ENCODE measurements at regions not wholly inside any gene's neighbourhood (a gene's known extent, or its start where the extent isn't known, plus 50 kb on each side); places are given as distances from the start of the nearest gene placed in this dataset.

DNA sequence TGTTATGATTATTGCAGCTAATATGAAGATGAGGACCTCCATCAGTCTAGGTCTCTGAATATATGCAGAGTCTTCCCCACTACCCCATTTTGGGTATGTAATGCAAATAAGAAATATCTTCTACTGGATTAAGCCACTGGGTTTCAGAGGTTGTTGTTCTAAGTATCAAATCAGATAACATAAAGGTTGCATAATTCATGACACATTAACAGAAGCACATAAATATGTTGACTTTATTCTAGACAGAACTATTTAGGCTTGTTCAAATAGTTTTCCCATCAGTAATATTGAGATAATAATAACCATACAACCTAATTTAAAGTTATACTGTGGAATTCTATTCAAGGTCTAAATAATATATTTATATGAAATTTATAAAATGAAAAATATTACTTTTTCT lies 157.1 kb downstream of the ETV1 start:
- Histone ChIP-seq H3K4me1 (ENCODE audit: control insufficient read depth in 4 of 4, insufficient read depth in 4 of 4, low read length in 3 of 4) (no peaks in the 10 kb centered on the region), H3K36me3 (ENCODE audit: control insufficient read depth in 4 of 4, insufficient read depth in 3 of 4, low read depth in 1 of 4, low read length in 3 of 4) (no peaks in the 10 kb centered on the region), H3K4me3 (ENCODE audit: low read depth in 1 of 3, low read length in 3 of 3) (no peak overlapping the region), H3K27me3 (ENCODE audit: control insufficient read depth in 4 of 4, insufficient read depth in 4 of 4, low read length in 3 of 4) (no peaks in the 10 kb centered on the region), H3K9ac (ENCODE audit: low read depth in 1 of 2, low read length in 2 of 2) (no peak overlapping the region), H3K9me3 (ENCODE audit: control insufficient read depth in 4 of 4, low read length in 3 of 4) (no peaks in the 10 kb centered on the region), H3K27ac (ENCODE audit: low read depth in 1 of 2, low read length in 2 of 2) (no peak overlapping the region)
- no peak for DNase-seq (ENCODE audit: low spot score)
- TF ChIP-seq HNF4A (conservative IDR thresholded peaks at IDR 0.05), result no peak
- TF ChIP-seq JUND (IDR thresholded peaks at IDR 0.05), result no peak
- TF ChIP-seq, protein P1, sequence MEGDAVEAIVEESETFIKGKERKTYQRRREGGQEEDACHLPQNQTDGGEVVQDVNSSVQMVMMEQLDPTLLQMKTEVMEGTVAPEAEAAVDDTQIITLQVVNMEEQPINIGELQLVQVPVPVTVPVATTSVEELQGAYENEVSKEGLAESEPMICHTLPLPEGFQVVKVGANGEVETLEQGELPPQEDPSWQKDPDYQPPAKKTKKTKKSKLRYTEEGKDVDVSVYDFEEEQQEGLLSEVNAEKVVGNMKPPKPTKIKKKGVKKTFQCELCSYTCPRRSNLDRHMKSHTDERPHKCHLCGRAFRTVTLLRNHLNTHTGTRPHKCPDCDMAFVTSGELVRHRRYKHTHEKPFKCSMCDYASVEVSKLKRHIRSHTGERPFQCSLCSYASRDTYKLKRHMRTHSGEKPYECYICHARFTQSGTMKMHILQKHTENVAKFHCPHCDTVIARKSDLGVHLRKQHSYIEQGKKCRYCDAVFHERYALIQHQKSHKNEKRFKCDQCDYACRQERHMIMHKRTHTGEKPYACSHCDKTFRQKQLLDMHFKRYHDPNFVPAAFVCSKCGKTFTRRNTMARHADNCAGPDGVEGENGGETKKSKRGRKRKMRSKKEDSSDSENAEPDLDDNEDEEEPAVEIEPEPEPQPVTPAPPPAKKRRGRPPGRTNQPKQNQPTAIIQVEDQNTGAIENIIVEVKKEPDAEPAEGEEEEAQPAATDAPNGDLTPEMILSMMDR (IDR thresholded peaks at IDR 0.05; ENCODE audit: low read depth, low read length, missing input control), result no peak
- TF ChIP-seq, protein P2, sequence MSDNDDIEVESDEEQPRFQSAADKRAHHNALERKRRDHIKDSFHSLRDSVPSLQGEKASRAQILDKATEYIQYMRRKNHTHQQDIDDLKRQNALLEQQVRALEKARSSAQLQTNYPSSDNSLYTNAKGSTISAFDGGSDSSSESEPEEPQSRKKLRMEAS (IDR thresholded peaks at IDR 0.05), result no peak
- no peak for TF ChIP-seq HNF4G (IDR thresholded peaks at IDR 0.05)
- TF ChIP-seq GABPA (IDR thresholded peaks at IDR 0.05 in 1 of 2, conservative IDR thresholded peaks at IDR 0.05 in 1 of 2), result no peak
- TF ChIP-seq, protein P3, sequence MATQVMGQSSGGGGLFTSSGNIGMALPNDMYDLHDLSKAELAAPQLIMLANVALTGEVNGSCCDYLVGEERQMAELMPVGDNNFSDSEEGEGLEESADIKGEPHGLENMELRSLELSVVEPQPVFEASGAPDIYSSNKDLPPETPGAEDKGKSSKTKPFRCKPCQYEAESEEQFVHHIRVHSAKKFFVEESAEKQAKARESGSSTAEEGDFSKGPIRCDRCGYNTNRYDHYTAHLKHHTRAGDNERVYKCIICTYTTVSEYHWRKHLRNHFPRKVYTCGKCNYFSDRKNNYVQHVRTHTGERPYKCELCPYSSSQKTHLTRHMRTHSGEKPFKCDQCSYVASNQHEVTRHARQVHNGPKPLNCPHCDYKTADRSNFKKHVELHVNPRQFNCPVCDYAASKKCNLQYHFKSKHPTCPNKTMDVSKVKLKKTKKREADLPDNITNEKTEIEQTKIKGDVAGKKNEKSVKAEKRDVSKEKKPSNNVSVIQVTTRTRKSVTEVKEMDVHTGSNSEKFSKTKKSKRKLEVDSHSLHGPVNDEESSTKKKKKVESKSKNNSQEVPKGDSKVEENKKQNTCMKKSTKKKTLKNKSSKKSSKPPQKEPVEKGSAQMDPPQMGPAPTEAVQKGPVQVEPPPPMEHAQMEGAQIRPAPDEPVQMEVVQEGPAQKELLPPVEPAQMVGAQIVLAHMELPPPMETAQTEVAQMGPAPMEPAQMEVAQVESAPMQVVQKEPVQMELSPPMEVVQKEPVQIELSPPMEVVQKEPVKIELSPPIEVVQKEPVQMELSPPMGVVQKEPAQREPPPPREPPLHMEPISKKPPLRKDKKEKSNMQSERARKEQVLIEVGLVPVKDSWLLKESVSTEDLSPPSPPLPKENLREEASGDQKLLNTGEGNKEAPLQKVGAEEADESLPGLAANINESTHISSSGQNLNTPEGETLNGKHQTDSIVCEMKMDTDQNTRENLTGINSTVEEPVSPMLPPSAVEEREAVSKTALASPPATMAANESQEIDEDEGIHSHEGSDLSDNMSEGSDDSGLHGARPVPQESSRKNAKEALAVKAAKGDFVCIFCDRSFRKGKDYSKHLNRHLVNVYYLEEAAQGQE (IDR thresholded peaks at IDR 0.05), result no peak
- TF ChIP-seq, protein P4, sequence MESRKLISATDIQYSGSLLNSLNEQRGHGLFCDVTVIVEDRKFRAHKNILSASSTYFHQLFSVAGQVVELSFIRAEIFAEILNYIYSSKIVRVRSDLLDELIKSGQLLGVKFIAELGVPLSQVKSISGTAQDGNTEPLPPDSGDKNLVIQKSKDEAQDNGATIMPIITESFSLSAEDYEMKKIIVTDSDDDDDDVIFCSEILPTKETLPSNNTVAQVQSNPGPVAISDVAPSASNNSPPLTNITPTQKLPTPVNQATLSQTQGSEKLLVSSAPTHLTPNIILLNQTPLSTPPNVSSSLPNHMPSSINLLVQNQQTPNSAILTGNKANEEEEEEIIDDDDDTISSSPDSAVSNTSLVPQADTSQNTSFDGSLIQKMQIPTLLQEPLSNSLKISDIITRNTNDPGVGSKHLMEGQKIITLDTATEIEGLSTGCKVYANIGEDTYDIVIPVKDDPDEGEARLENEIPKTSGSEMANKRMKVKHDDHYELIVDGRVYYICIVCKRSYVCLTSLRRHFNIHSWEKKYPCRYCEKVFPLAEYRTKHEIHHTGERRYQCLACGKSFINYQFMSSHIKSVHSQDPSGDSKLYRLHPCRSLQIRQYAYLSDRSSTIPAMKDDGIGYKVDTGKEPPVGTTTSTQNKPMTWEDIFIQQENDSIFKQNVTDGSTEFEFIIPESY (IDR thresholded peaks at IDR 0.05), result no peak
- no peak for TF ChIP-seq RXRA (IDR thresholded peaks at IDR 0.05)
- no peak for TF ChIP-seq FOXA2 (IDR thresholded peaks at IDR 0.05)
- TF ChIP-seq EGR1 (IDR thresholded peaks at IDR 0.05; ENCODE audit: low read depth in 2 of 2), result no peak
- TF ChIP-seq RAD21 (IDR thresholded peaks at IDR 0.05), result no peak
- no peak for TF ChIP-seq SP1 (IDR thresholded peaks at IDR 0.05)
- no peak for TF ChIP-seq TAF1 (conservative IDR thresholded peaks at IDR 0.05)
- TF ChIP-seq, protein P5, sequence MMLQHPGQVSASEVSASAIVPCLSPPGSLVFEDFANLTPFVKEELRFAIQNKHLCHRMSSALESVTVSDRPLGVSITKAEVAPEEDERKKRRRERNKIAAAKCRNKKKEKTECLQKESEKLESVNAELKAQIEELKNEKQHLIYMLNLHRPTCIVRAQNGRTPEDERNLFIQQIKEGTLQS (IDR thresholded peaks at IDR 0.05), result no peak
- no peak for TF ChIP-seq FOXA1 (IDR thresholded peaks at IDR 0.05)
- TF ChIP-seq NR2F2 (IDR thresholded peaks at IDR 0.05), result no peak
- no peak for TF ChIP-seq YY1 (IDR thresholded peaks at IDR 0.05)

All from liver (tissue), 7 donors.